ENCODE measurements at regions not wholly inside any gene's neighbourhood (a gene's known extent, or its start where the extent isn't known, plus 50 kb on each side); places are given as distances from the start of the nearest gene placed in this dataset.

- no peaks in the 10 kb centered on the region for H3K36me3 ChIP-seq (ENCODE audit: insufficient read depth, low read length)
- no peaks in the 10 kb centered on the region for H3K79me2 ChIP-seq (ENCODE audit: insufficient read depth, low read depth, low read length)
- H2AFZ ChIP-seq (ENCODE audit: low read length) = no peak overlapping the region
- no peak overlapping the region for H3K4me2 ChIP-seq (ENCODE audit: low read length)
- ChIA-PET CTCF (ENCODE audit: unreplicated experiment) (no interaction called here), POLR2A (no interaction called here)
- H3K27ac ChIP-seq (ENCODE audit: low read depth, low read length, poor library complexity, severe bottlenecking) = no peak overlapping the region
- H4K20me1 ChIP-seq (ENCODE audit: insufficient read depth, low read length) = no peaks in the 10 kb centered on the region
- no peak for TF ChIP-seq EZH2phosphoT487 (IDR thresholded peaks at IDR 0.05; ENCODE audit: borderline replicate concordance, low read depth, low read length)
- TF ChIP-seq CTCF (conservative IDR thresholded peaks at IDR 0.05; ENCODE audit: low read length) = no peak
- no peaks in the 10 kb centered on the region for H3K9me3 ChIP-seq (ENCODE audit: low read length)
- H3K4me3 ChIP-seq (ENCODE audit: low read depth, low read length, poor library complexity, severe bottlenecking) = no peak overlapping the region
- no peaks in the 10 kb centered on the region for H3K9me2 ChIP-seq (ENCODE audit: insufficient read depth, low read length)
- H3K4me1 ChIP-seq (ENCODE audit: insufficient read depth, low read length, poor library complexity, severe bottlenecking) = no peaks in the 10 kb centered on the region
- DNase-seq (ENCODE audit: low spot score) = no peak
- intact Hi-C loops (cut with micrococcal nuclease; ENCODE audit: unreplicated experiment) = no loop called here
- BruUV-seq (replicated peaks) = no TSS peak
Observed at GRCh38 chr10:117750616-117751015, 208.1 kb downstream of the EMX2 start.

GRCh38 chr10:117751259-117751658, 208.7 kb downstream of the EMX2 start:
- no peak overlapping the region for H3K27ac ChIP-seq (ENCODE audit: low read depth, low read length, poor library complexity, severe bottlenecking)
- POLR2A ChIA-PET = no interaction called here
- no peaks in the 10 kb centered on the region for H3K79me2 ChIP-seq (ENCODE audit: insufficient read depth, low read depth, low read length)
- no peak for DNase-seq (ENCODE audit: low spot score)
- no peaks in the 10 kb centered on the region for H3K9me2 ChIP-seq (ENCODE audit: insufficient read depth, low read length)
- H3K4me2 ChIP-seq (ENCODE audit: low read length) = no peak overlapping the region
- no peak overlapping the region for H2AFZ ChIP-seq (ENCODE audit: low read length)
- H3K36me3 ChIP-seq (ENCODE audit: insufficient read depth, low read length) = no peaks in the 10 kb centered on the region
- no TSS peak for BruUV-seq (replicated peaks)
- intact Hi-C loops (cut with micrococcal nuclease; ENCODE audit: unreplicated experiment) = no loop called here
- TF ChIP-seq CTCF (conservative IDR thresholded peaks at IDR 0.05; ENCODE audit: low read length) (no peak), EZH2phosphoT487 (IDR thresholded peaks at IDR 0.05; ENCODE audit: borderline replicate concordance, low read depth, low read length) (no peak)
- CTCF ChIA-PET (ENCODE audit: unreplicated experiment) = no interaction called here
- no peak overlapping the region for H3K4me3 ChIP-seq (ENCODE audit: low read depth, low read length, poor library complexity, severe bottlenecking)
- no peaks in the 10 kb centered on the region for H3K4me1 ChIP-seq (ENCODE audit: insufficient read depth, low read length, poor library complexity, severe bottlenecking)
- H3K9me3 ChIP-seq (ENCODE audit: low read length) = no peaks in the 10 kb centered on the region
- no peaks in the 10 kb centered on the region for H4K20me1 ChIP-seq (ENCODE audit: insufficient read depth, low read length)

GRCh38 chr10:117752103-117752502, 209.6 kb downstream of the EMX2 start:
- no peaks in the 10 kb centered on the region for H4K20me1 ChIP-seq (ENCODE audit: insufficient read depth, low read length)
- TF ChIP-seq CTCF (conservative IDR thresholded peaks at IDR 0.05; ENCODE audit: low read length) (no peak), EZH2phosphoT487 (IDR thresholded peaks at IDR 0.05; ENCODE audit: borderline replicate concordance, low read depth, low read length) (no peak)
- no peaks in the 10 kb centered on the region for H3K4me1 ChIP-seq (ENCODE audit: insufficient read depth, low read length, poor library complexity, severe bottlenecking)
- H3K4me3 ChIP-seq (ENCODE audit: low read depth, low read length, poor library complexity, severe bottlenecking) = no peak overlapping the region
- H3K79me2 ChIP-seq (ENCODE audit: insufficient read depth, low read depth, low read length) = no peaks in the 10 kb centered on the region
- intact Hi-C loops (cut with micrococcal nuclease; ENCODE audit: unreplicated experiment) = no loop called here
- no peak overlapping the region for H3K4me2 ChIP-seq (ENCODE audit: low read length)
- H3K9me2 ChIP-seq (ENCODE audit: insufficient read depth, low read length) = no peaks in the 10 kb centered on the region
- ChIA-PET CTCF (ENCODE audit: unreplicated experiment) (no interaction called here), POLR2A (interaction anchor here (0.6 kb wide), 1 partner anchor 44 kb away, joined by 3 read pairs; no protein-coding TSS in a partner anchor)
- no peak overlapping the region for H3K27ac ChIP-seq (ENCODE audit: low read depth, low read length, poor library complexity, severe bottlenecking)
- H2AFZ ChIP-seq (ENCODE audit: low read length) = no peak overlapping the region
- BruUV-seq (replicated peaks) = no TSS peak
- H3K9me3 ChIP-seq (ENCODE audit: low read length) = no peaks in the 10 kb centered on the region
- DNase-seq (ENCODE audit: low spot score) = no peak
- no peaks in the 10 kb centered on the region for H3K36me3 ChIP-seq (ENCODE audit: insufficient read depth, low read length)
